DMS53 (cell line): ENCODE measurements at regions not wholly inside any gene's neighbourhood (a gene's known extent, or its start where the extent isn't known, plus 50 kb on each side); places are given as distances from the start of the nearest gene placed in this dataset.

Experiments
- DNase-seq: peaks from one replicate; lab custom pipeline; 2025; lab: John Stamatoyannopoulos, UW

GRCh38 chr16:82567175-82567574, 59.6 kb upstream of the CDH13 start:
- no peak for DNase-seq

GRCh38 chr16:82563401-82563800, 63.4 kb upstream of the CDH13 start:
- DNase-seq, result no peak

- DNase-seq, result no peak
Measured at GRCh38 chr16:82562183-82562683, 64.5 kb upstream of the CDH13 start.

- no peak for DNase-seq
Measured at GRCh38 chr16:82560805-82561325, 65.9 kb upstream of the CDH13 start.

- DNase-seq, result no peak
Measured at GRCh38 chr16:82544378-82545160, 82.2 kb upstream of the CDH13 start.

GRCh38 chr16:82542714-82543113, 84.1 kb upstream of the CDH13 start:
- peak; percentile 2 for DNase-seq

GRCh38 chr16:82541103-82541502, 85.7 kb upstream of the CDH13 start:
- no peak for DNase-seq

GRCh38 chr16:82535764-82536163, 91.0 kb upstream of the CDH13 start:
- no peak for DNase-seq

GRCh38 chr16:82535262-82535661, 91.5 kb upstream of the CDH13 start:
- no peak for DNase-seq

GRCh38 chr16:82533189-82533588, 93.6 kb upstream of the CDH13 start:
- peak; percentile 11 for DNase-seq

GRCh38 chr16:82530883-82531282, 95.9 kb upstream of the CDH13 start:
- no peak for DNase-seq

GRCh38 chr16:82527101-82527500, 99.7 kb upstream of the CDH13 start:
- DNase-seq, result no peak

GRCh38 chr16:82524976-82525375, 101.8 kb upstream of the CDH13 start:
- peak; percentile 86 for DNase-seq

GRCh38 chr16:82523815-82524214, 103.0 kb upstream of the CDH13 start:
- no peak for DNase-seq

- DNase-seq, result no peak
Measured at GRCh38 chr16:82522026-82522425, 104.7 kb upstream of the CDH13 start.

- no peak for DNase-seq
Measured at GRCh38 chr16:82518811-82519210, 108.0 kb upstream of the CDH13 start.

GRCh38 chr16:82514262-82514661, 112.5 kb upstream of the CDH13 start:
- DNase-seq, result no peak

- DNase-seq, result no peak
Measured at GRCh38 chr16:82510789-82511305, 115.9 kb upstream of the CDH13 start.

GRCh38 chr16:82509691-82510430, 116.9 kb upstream of the CDH13 start:
- DNase-seq, result no peak

- DNase-seq, result no peak
Measured at GRCh38 chr16:82506692-82507670, 119.8 kb upstream of the CDH13 start.

GRCh38 chr16:82504836-82505235, 121.9 kb upstream of the CDH13 start:
- DNase-seq, result no peak

- DNase-seq, result no peak
Measured at GRCh38 chr16:82499302-82499701, 127.5 kb upstream of the CDH13 start.
